GDM1 (cell line): ENCODE measurements at regions not wholly inside any gene's neighbourhood (a gene's known extent, or its start where the extent isn't known, plus 50 kb on each side); places are given as distances from the start of the nearest gene placed in this dataset.

ENCODE experiments used
- DNase-seq: peaks from one replicate; lab custom pipeline; 2025; lab: John Stamatoyannopoulos, UW

DNA sequence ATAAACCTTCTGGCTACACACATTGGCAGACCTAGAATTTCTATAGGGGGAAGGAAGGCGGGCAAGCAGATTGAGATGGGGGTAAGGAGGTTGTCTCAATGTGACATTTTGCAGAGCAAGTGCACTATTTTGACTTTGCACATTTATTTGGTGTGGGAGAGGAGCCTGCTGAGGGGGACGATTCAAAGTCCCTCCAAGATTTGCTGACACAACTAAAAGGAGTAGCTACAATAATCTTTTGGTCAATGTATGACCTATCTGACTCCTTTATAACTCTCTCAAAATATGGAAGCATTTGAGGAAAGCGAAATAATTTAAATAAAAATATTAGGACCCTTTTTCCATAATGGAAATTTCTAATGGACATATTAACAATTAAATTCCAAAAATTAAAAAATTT, 274.9 kb upstream of the PPARGC1A start:
- no peak for DNase-seq

- no peak for DNase-seq
These were observed 274.3 kb upstream of the PPARGC1A start for GRCh38 chr4:24164054-24164693.

DNA sequence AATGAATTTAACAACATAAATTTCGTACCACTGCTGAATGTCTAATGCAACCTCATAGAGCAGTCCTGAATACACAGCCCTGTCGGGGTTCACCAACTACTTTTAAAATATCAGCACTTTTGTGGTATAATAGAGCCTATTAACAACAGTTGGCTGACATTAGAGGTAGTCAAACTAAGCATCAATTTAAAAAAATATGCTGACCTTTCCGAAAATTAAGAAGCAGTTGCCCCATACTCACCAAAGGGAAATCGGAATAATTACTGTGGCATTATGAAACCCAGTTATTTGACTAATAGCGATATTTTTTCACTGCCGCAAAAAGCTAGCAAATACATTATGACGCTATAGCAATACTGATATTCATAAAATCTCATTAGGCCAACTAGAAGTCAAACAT, 273.5 kb upstream of the PPARGC1A start:
- DNase-seq, result no peak

- no peak for DNase-seq
These were observed 270.5 kb upstream of the PPARGC1A start for GRCh38 chr4:24160358-24160757.

- DNase-seq, result no peak
These were observed 268.2 kb upstream of the PPARGC1A start for GRCh38 chr4:24158031-24158430.

- no peak for DNase-seq
These were observed 260.2 kb upstream of the PPARGC1A start for GRCh38 chr4:24150034-24150433.

- no peak for DNase-seq
These were observed 256.3 kb upstream of the PPARGC1A start for GRCh38 chr4:24146127-24146526.

- no peak for DNase-seq
These were observed 255.7 kb upstream of the PPARGC1A start for GRCh38 chr4:24145591-24145990.

- DNase-seq, result no peak
These were observed 254.5 kb upstream of the PPARGC1A start for GRCh38 chr4:24144381-24144780.

GRCh38 chr4:24143741-24144140, 253.9 kb upstream of the PPARGC1A start:
- no peak for DNase-seq

GRCh38 chr4:24141836-24142235, 252.0 kb upstream of the PPARGC1A start:
- DNase-seq, result no peak

- DNase-seq, result no peak
These were observed 251.0 kb upstream of the PPARGC1A start for GRCh38 chr4:24140892-24141291.

GRCh38 chr4:24137671-24138601, 248.1 kb upstream of the PPARGC1A start:
- no peak for DNase-seq

- no peak for DNase-seq
These were observed 242.3 kb upstream of the PPARGC1A start for GRCh38 chr4:24131954-24132673.

DNA sequence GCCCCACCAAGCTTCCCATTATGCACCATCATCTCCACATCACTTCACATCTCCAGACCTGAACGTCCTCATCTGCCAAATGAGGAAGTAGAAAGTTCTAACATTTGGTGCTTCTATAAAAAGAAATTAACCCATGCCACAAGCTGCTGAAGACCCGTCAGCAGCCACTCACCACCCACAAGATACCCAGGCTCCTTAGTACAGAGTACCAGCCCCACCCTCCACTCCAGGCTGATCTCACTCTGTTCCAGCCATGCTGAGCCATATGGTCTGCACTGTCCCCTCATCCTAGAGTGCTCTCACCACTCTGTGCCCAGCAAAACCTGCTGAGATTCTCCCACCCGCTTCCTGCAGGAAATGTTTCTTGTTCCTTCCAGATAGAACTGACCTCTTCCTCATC, 240.8 kb upstream of the PPARGC1A start:
- no peak for DNase-seq

DNA sequence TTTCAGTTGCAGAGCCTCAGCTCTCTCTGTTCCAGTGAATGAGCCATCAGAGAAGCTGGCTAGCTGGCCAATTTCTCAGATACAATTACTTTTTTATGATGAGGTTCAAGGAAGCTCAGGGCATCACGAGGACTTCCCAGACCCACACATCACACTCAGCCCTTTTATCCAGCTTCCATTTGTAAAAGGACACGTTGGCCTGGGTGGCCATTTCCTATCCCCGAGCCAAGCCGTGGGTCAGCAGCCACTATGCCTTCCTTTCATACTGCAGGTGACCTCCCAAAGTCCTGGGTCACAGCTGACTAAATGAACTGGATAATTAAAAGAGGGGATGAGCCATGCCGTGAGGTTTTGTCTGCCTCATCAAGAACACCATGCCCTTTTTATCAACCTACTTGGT, 236.9 kb upstream of the PPARGC1A start:
- no peak for DNase-seq

GRCh38 chr4:24121395-24122175, 231.7 kb upstream of the PPARGC1A start:
- DNase-seq, result no peak

DNA sequence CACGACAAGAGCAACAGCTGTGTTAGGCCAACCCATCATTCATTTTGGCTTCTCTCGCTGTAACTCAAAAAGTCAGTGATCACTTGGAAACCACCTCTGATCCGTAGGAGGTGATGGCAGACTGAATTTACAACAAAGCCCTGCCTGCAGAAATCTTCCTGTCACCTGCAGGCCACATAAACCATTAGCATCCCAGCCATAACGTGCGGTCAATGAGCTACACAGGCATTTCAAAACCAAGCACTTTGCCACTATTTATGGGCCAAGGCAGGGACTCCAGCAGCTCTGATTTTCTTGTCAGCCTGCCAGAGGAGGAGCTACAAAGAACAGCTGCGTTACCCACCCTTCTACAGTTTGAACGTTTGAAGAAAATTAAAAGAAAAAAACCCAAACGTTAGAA, 228.1 kb upstream of the PPARGC1A start:
- no peak for DNase-seq

GRCh38 chr4:24116107-24116506, 226.3 kb upstream of the PPARGC1A start:
- DNase-seq, result no peak

- DNase-seq, result no peak
These were observed 225.2 kb upstream of the PPARGC1A start for GRCh38 chr4:24114919-24115500.

GRCh38 chr4:24114444-24114843, 224.6 kb upstream of the PPARGC1A start:
- DNase-seq, result no peak

- DNase-seq, result no peak
These were observed 222.6 kb upstream of the PPARGC1A start for GRCh38 chr4:24112466-24112865.
